Type B pancreatic cell (in vitro differentiated cells): ENCODE measurements at regions not wholly inside any gene's neighbourhood (a gene's known extent, or its start where the extent isn't known, plus 50 kb on each side); places are given as distances from the start of the nearest gene placed in this dataset.

Source experiments
- DNase-seq: peaks from one replicate; pipeline ENCODE4 v3.0.0; 2021; ENCODE audit warnings: mixed read lengths; ENCODE audit not compliant: unreplicated experiment; ENCODE audit errors: extremely low spot score
- H3K27ac Mint-ChIP-seq: 2 replicates; pipeline ENCODE4 v1.8.0; 2021; ENCODE audit warnings: mild to moderate bottlenecking, mixed read lengths
- H3K27me3 Mint-ChIP-seq: 2 replicates; pipeline ENCODE4 v1.8.0; 2021; ENCODE audit warnings: mixed read lengths
- H3K36me3 Mint-ChIP-seq: 2 replicates; pipeline ENCODE4 v1.8.0; 2021; ENCODE audit warnings: mixed read lengths
- H3K4me1 Mint-ChIP-seq: one replicate; pipeline ENCODE4 v1.8.0; 2021; ENCODE audit warnings: mixed read lengths; ENCODE audit not compliant: unreplicated experiment
- H3K4me3 Mint-ChIP-seq: 2 replicates; pipeline ENCODE4 v1.8.0; 2021; ENCODE audit warnings: mild to moderate bottlenecking, mixed read lengths
- H3K9me3 Mint-ChIP-seq: 2 replicates; pipeline ENCODE4 v1.8.0; 2021; ENCODE audit warnings: mixed read lengths
- TF ChIP-seq, protein P1 (sequence below): fragments of 200-600 bp; sonication (generic); conservative IDR thresholded peaks from 2 replicates; pipeline ENCODE4 v1.5.0; 2021; ENCODE audit warnings: antibody characterized with exemption, mild to moderate bottlenecking

DNA sequence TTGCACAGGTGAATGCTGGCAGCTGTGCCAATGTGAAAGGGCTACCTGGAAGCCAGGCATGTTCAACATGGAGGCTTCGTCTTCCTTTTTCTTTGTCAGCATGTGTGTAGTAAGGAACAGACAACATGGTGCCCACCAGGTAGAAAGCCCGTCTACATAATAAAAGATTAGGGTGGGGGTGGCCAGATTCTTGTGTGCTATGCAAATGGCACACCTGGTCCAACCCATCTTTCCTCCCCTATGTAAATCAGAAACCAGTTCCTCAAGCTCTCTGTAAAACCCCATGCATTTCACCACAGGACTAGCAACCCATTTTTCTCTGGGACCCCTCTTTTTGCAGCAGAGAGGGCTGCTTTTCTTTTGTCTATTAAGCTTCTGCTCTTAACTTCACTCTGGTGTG lies 72.3 kb upstream of the ZP4 start:
- no peaks in the 10 kb centered on the region for H3K36me3 Mint-ChIP-seq
- no peak overlapping the region for H3K27ac Mint-ChIP-seq
- no peak overlapping the region for H3K4me3 Mint-ChIP-seq
- no peak for DNase-seq
- TF ChIP-seq, protein P1, sequence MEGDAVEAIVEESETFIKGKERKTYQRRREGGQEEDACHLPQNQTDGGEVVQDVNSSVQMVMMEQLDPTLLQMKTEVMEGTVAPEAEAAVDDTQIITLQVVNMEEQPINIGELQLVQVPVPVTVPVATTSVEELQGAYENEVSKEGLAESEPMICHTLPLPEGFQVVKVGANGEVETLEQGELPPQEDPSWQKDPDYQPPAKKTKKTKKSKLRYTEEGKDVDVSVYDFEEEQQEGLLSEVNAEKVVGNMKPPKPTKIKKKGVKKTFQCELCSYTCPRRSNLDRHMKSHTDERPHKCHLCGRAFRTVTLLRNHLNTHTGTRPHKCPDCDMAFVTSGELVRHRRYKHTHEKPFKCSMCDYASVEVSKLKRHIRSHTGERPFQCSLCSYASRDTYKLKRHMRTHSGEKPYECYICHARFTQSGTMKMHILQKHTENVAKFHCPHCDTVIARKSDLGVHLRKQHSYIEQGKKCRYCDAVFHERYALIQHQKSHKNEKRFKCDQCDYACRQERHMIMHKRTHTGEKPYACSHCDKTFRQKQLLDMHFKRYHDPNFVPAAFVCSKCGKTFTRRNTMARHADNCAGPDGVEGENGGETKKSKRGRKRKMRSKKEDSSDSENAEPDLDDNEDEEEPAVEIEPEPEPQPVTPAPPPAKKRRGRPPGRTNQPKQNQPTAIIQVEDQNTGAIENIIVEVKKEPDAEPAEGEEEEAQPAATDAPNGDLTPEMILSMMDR, result no peak
- no peaks in the 10 kb centered on the region for H3K9me3 Mint-ChIP-seq
- H3K4me1 Mint-ChIP-seq, result peaks cover 22% of the 10 kb centered on the region
- no peaks in the 10 kb centered on the region for H3K27me3 Mint-ChIP-seq

- no peaks in the 10 kb centered on the region for H3K27me3 Mint-ChIP-seq
- TF ChIP-seq, protein P1, result no peak
- H3K36me3 Mint-ChIP-seq, result no peaks in the 10 kb centered on the region
- no peak overlapping the region for H3K4me3 Mint-ChIP-seq
- DNase-seq, result no peak
- H3K27ac Mint-ChIP-seq, result no peak overlapping the region
- H3K4me1 Mint-ChIP-seq, result peaks cover 22% of the 10 kb centered on the region
- no peaks in the 10 kb centered on the region for H3K9me3 Mint-ChIP-seq
Measured at GRCh38 chr1:237961754-237962153, 71.0 kb upstream of the ZP4 start.

DNA sequence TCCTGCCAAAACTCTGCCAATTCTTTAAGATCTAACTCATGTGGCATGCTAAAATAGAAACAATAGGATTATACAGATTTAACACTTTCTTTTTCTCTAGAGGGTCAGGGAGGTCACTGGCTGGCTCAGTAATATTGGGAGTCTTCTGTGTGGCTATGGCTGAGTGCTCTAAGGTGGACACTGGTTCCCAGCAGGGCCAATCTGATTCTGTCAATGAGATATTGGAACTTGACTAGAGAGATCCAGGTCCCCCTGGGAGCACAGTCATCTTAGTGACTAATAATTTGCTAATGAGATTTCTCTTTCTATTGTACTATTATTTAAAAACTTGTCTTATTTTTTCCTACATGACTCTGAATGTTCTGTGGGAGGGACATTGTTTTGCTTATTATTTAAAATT lies 69.1 kb upstream of the ZP4 start:
- TF ChIP-seq, protein P1, result no peak
- H3K36me3 Mint-ChIP-seq, result no peaks in the 10 kb centered on the region
- no peak for DNase-seq
- H3K27me3 Mint-ChIP-seq, result no peaks in the 10 kb centered on the region
- H3K9me3 Mint-ChIP-seq, result no peaks in the 10 kb centered on the region
- peaks cover 22% of the 10 kb centered on the region for H3K4me1 Mint-ChIP-seq
- no peak overlapping the region for H3K4me3 Mint-ChIP-seq
- no peak overlapping the region for H3K27ac Mint-ChIP-seq

GRCh38 chr1:237953238-237953637 lies 62.5 kb upstream of the ZP4 start:
- Mint-ChIP-seq H3K36me3 (no peaks in the 10 kb centered on the region), H3K4me1 (no peaks in the 10 kb centered on the region), H3K9me3 (no peaks in the 10 kb centered on the region), H3K27ac (no peak overlapping the region), H3K4me3 (no peak overlapping the region), H3K27me3 (no peaks in the 10 kb centered on the region)
- TF ChIP-seq, protein P1, result no peak
- DNase-seq, result no peak
